DMS153 (cell line): ENCODE measurements at regions not wholly inside any gene's neighbourhood (a gene's known extent, or its start where the extent isn't known, plus 50 kb on each side); places are given as distances from the start of the nearest gene placed in this dataset.
"Not testable (repeated sequence)": the region's sequence is repeated elsewhere in the genome, so short reads cannot be mapped to it uniquely, and the experiment has no call there.

Experiments
- DNase-seq: peaks from one replicate; lab custom pipeline; 2025; lab: John Stamatoyannopoulos, UW

DNA sequence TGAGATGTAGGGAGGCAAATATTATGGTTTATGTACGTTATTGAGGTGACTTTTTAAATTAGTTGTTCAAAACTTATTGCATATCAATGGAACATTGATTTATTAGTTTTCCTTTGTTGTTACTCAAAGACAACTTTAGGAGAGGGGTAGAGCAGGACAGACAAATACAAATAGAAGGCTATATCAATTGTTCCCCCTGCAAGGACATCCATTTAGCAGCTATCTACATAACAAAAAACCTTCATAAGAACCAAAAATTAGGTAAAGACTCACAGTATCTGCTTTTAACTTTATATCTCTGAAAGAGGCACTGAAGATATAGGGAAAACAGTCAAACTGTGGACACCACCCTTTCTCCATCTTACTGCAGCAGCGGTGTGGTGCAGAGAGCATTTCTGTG, 958.8 kb downstream of the DIPK2A start:
- no peak for DNase-seq

DNA sequence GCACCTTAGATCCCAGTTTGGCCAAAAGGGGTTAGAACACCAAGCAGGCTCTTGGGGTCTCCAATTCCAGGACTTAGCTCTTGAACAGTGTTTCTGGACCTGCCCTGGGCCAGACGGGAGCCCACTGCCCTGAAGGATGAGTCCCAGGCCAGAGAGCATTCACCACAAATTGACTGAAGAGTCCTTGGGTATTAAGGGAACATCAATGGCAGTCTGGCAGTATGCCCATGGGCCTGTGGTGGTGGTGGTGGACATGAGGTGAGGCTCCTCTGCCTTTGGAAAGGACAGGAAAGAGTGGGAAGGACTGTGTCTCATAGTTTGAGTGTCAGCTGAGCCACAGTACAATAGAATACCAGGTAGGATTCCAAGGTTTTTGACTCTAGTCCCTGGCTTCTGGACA, 960.0 kb downstream of the DIPK2A start:
- no peak for DNase-seq

DNA sequence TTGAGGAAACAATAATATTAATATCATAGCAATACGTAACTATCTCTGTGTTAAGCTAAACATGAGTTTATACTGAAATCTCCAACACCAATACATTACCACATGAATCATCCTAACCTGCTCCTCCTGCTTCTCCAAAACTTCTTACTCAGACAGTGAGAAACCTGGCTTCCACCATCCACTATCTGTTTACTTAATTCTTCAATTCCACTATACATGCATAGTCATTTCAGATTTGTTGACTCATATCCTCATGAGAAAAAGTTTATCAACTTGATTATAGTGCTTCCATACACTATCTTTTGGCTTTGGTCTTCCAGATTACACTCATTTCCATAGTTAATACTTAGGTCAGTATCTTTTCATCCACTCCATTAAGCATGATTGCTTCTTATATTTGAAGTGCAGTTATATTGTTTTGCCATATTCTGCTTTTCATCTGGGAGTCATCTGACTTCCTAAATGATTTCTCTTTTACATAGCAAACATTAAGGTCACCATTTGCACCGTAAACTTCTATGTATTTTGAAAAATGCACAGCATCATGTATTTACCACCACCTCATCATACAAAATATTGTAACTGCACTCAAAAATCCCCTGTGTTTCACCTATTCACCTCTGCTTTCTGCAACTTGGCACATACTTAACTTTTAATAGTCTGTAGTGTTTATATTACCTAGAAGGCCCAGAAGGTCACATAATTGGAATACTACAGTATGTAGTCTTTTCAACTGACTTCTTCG, 970.6 kb downstream of the DIPK2A start:
- no peak for DNase-seq

DNA sequence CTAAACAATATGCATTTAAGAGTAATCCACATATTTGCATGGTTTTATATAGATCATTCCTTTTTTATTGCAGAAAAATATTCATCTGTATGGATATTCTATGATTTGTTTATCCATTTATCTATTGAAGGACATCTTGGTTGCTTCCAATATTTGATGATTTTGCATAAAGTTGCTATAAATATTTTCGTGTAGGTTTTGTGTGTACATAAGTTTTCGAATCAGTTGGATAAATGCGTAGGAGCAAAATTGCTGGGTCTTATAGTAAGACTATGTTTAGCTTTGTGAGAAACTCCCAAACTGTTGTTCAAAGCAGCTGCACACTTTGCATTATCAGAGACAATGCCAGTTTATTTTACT, 971.2 kb downstream of the DIPK2A start:
- DNase-seq: no peak

DNA sequence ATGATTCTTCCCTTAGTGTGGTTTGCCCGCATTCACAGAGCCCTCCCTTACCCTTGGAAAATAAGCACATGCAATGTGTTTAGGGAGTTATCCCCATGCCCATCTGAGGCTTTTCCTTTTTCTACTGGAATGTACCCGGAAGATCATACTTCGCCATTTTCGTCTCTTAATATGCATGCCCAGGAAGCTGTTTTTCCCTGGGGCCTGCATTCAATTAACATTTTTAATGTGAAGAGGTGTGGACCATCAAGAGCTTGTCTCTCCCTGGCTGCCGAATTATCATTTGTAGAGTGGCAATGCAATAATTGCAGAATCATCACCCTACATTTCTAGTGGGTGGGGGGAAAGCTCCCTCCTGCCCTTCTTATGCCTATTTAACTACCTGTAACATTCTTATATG, 976.3 kb downstream of the DIPK2A start:
- DNase-seq: no peak

DNA sequence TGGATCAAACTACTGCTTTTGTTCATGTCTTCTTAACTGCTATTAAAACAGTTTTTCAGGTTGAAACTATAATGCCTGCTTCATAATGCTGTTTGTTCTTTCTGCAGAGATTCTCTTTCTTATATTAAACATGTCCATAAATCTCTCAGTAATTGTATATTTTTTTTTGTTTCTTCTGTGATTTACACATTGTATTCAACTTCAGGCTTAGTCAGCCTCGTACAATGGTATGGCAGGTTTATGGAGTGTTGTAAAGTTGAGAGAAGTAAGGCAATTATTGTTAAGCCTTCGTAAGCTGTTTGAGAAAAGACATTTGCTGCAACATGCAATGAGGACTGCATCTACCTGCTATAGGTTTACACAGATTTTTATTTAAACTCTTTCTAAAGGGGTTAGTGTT, 977.1 kb downstream of the DIPK2A start:
- no peak for DNase-seq

DNA sequence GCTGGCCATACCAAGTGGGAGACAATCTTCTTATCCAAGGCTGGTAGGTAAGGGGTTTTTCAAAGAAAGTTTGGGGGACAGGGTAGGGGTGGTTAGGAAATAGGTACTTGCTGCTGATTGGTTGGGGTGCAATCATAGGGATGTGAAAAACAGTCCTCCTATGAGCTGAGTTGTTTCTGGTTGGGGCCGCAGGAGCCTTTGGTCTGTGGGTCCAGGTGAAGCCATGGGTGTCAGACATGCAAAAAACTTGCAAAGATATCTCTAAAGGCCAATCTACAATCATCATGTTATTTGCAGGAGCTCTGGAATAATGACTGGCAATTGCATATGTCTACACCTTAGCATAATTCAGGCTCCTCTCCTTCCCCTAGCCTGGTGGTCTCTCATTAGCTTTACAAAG, 982.3 kb downstream of the DIPK2A start:
- no peak for DNase-seq

DNA sequence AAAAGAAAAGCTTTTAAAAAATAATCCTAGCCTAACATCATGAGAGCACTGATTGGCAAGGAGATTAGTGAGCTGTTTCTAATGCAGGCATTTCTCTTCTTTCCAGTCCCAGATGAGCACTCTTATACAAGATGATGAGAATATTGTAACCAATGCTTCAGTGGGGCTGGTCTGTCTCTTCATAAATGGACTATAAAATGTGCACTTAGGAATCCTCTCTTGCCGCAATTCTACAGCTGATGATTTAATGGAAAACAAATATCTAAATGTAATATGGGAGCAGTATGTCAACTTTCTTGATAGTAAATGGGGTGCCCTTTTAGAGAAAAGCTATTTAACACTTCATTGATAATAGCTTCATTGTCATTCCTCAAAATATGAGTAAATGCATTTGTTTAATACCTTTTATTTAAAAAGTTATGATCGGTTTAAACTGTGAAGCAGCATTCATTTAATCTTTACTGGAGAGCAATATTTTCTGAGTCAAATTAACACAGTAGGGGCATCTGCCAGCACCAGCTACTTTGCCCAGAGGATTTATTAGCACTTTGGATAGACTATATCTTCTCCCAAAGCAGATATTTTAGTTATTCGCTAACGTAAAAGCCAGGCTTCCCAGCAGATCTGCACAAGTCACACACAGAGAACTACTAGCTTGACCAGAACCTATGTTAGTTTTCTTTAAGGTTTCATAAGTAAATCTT, 985.9 kb downstream of the DIPK2A start:
- DNase-seq: no peak

DNA sequence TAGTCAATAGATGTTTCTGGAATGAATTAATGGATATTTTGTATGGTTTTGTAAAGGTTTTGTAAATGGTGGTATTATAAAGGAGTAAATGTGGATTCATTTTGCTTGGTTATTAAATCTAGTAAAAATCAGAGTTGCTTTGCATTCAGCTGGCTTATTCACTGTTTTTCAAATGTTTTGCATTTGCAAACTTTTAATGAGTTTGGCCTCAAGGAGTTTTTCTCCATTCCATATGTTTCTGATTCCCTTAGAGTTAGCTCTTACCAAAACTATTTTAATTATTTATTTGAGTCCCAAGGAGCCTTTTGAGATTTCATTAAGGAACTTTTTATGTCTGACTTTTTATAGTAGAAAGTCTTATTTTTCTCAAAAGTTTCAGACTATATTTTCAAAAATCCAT, 992.2 kb downstream of the DIPK2A start:
- no peak for DNase-seq

DNA sequence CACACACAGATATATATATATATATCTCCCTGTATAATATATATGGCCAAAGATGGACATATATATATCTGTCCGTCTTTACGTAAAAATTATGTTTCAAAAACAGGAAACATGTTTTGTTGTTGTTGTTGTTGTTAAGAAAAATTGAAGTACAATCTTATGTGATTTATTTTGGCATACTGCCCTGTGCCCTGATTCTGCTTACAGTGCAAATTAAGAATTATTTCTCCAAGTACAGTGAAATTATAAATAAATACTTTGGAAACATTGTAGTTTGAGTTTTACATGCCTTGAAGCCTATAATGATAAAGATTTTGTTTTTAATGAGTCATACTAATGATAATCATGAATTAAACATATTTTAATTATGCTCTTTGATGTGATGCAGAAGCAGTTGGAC, 994.9 kb downstream of the DIPK2A start:
- DNase-seq: no peak

DNA sequence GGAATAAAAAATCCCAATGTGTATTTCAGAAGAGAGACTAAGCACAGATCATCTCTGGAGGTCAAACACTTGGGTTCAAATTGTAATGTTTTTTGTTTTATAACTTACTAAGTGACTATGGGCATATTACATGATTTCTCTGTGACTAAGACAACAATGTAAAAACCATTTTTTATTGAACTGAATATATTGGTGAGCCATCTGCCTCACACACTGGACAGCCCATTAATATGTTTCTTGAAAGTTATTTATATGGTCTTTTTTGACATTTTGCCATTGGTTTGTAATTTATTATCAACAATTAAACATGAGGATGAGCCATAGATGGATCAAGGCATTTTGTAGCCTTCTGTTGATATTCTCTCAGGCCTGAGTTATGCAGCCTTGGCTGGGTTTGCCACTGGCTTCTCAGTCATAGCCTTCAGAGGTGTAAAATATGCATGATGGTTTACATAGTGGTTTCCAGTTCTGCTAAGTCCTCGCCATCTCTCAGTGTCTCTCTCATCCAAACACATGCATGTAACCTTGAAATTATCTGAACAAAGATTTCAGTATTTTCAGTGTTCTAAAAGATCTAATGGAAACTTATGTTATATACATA, 997.2 kb downstream of the DIPK2A start:
- DNase-seq: no peak

DNA sequence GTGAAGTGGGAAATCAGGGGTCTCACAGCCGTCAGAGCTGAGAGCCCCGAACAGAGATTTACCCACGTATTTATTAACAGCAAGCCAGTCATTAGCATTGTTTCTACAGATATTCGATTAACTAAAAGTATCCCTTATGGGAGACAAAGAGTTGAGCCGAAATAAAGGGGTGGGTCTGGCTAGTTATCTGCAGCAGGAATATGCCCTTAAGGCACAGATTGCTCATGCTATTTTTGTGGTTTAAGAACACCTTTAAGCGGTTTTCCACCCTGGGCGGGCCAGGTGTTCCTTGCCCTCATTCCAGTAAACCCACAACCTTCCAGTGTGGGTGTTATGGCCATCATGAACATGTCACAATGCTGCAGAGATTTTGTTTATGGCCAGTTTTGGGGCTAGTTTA, 1012.9 kb downstream of the DIPK2A start:
- DNase-seq: not testable (repeated sequence)

DNA sequence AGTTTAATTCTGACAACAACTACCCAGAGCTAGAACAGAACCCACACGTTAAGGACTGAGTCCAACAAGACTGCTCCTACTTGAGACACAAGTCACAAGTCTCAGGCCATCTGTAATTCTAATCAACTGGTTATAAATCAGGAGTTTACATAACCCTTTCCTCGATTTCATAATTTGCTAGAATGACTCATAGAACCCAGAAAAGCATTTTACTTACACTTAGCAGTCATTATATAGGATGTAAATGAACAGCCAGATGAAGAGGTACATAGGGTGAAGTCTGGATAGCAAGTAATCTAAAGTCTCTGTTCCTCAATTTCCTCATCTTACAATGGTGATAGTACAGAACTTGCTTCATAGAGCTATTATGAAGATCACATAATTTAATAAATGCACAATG, 1018.2 kb downstream of the DIPK2A start:
- DNase-seq: no peak

DNA sequence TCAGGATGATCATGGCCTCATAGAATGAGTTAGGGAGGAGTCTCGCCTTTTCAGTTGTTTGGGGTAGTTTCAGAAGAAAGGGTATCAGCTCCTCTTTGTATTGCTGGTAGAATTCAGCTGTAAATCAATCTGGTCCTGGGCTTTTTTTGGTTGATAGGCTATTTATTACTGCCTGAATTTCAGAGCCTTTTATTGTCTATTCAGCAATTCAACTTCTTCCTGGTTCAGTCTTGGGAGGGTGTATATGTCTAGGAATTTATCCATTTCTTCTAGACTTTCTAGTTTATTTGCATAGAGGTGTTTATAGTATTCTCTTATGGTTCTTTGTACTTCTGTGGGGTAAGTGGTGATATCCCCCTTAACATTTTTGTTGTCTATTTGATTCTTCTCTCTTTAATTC, 1024.2 kb downstream of the DIPK2A start:
- no peak for DNase-seq

DNA sequence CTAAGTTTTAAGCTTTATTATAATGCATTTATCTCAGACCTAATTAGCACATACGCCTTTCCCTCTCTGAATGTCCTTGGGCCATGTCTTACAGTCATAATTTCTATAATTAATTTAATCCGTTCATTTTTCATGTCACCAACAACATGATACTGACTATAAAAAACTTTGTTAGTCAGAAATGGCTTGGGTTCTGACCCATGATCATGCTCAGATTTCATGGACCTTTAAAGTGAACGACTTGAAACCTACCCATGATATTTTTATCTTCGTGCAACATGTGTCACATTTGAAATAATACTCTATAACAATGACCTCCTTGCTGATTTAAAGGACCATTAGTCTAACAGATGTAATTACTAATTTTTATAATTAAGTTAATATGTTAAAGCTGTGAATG, 1033.8 kb downstream of the DIPK2A start:
- DNase-seq: no peak

DNA sequence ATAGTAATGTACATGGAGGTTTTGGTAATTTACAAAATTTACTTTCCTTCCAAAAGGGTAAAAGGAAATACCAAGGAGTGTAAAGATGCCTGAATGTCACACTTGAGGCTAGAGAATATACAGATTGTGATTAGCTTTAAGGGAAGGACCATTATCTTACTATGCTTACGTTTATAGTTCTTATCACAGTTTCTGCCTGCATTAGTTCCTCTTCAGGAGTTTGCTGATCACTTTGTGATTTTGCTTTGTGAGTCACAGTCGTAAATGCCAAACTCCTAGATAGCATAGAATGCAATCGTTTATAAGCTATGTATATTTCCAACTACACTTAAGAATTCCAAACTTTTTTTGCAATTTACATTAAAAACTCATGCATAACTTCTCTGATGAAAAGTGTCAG, 1034.6 kb downstream of the DIPK2A start:
- DNase-seq: no peak

DNA sequence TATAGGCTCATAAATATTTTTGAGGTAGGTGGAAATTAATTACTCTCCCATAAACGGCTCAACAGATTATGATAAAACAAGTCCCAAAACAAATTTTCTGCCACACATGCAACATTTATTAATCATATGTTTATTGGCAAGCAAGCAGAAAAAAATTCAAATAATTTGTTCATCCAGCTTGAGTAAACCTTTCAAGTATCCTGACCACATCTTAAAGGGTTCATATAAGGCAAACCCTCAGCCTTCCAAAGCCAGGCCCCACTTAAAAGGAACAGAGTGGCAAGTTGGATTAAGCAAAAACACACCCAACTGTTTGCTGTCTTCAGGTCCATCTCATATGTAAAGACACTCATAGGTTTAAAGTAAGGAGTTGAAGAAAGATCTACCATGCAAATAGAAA, 1042.3 kb downstream of the DIPK2A start:
- DNase-seq: no peak

DNA sequence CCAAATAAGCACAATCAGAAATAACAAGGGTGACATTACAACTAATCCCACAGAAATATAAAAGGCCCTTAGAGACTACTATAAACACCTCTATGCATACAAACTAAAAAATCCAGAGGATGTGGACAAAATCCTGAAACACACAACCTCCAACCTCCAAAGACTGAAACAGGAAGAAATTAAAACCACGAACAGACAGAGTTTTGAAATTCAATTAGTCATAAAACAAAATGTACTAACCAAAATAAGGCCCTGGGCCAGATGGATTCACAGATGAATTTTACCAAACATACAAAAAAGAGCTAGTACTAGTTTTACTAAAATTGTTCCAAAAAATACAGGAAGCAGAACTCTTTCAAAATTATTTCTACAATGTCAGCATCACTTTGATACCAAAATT, 1043.6 kb downstream of the DIPK2A start:
- no peak for DNase-seq

DNA sequence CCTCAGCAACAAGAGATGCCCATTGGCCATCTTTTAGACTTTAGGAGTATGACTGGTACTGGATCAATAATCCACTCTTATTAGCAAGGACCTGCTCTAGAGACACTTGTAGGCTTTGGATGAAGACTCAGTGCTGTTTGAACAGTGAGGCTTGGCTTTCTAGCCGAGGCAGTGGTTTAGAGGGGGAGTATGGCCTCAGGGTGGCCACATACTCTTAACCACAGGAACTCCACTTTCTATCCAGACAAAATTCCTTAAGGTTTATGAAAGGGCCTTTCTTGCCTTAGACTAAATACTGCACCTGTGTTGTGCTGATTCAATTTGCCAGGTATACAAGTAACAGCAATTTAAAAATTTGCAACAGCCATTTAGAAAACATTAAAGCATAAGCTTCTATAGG, 1046.3 kb downstream of the DIPK2A start:
- DNase-seq: no peak

DNA sequence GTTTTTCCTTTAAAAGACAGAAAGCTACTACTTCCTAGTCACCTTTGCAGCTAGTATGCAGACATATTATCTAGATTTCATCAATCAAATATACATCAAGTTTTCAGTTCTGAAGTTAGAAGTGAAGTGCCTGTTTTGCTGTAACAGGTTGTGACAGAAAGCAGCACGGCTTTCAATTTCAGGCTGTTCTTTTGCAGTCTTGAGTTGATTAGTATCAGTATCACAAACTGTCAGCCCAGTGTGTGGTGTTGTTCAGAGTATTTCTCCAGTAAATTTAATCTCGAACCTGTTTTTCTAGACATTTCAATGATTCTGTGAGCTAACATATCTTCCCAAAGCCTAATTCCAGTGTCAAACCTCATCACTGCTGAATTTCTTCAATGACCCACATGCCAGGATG, 1050.8 kb downstream of the DIPK2A start:
- no peak for DNase-seq

DNA sequence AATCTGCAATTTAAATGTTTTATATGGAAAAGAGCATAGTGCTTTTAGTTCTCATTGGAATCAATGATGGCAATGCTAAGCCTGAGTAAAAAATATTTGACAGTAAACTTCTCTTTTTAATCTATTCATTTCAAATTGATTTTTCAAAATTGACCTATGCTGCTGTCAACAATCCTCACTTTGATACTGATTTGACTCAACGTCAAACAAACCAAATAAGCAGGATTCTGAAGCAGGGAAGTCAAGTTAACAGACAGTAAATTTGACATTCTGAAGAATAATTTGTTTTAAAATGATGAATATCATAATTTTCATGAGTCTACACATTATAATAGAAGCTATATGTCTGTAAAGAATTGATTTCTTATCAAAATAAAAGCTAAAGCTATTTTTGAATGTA, 1053.1 kb downstream of the DIPK2A start:
- DNase-seq: no peak

DNA sequence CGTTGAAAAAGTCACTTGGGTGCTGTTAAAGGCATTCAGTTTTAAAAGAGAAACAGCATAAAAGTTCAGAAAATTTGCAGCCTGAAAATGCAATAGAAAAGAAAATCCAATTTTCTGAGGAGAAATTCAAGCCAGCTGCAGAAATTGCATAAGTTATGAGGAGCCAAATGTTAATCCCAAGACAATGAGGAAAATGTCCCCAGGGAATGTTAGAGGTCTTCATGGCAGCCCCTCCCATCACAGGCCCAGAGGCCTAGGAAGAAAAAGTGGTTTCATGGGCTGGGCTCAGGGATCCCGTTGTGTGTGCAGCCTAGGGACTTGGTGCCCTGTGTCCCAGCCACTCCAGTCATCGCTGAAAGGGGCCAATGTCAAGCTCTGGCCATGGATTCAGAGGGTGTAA, 1055.6 kb downstream of the DIPK2A start:
- not testable (repeated sequence) for DNase-seq

DNA sequence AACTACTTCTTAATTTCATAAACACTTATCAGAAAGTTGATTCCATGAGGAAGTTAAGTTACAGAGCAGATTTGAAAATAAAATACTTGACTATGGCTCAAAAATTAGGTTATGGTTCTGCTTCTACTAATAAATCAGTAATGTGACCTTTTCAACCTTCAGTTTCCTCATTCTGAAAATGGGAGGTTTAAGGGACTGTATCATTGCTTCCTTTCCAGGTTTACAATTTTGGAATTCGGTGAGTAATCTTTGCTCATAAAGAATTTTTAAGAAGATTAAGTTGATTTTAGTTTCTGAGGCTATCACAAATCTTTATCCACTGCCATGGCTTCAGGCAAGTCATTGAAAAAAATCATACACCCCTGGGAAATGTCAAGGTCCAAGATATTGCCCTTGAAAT, 1061.2 kb downstream of the DIPK2A start:
- no peak for DNase-seq

DNA sequence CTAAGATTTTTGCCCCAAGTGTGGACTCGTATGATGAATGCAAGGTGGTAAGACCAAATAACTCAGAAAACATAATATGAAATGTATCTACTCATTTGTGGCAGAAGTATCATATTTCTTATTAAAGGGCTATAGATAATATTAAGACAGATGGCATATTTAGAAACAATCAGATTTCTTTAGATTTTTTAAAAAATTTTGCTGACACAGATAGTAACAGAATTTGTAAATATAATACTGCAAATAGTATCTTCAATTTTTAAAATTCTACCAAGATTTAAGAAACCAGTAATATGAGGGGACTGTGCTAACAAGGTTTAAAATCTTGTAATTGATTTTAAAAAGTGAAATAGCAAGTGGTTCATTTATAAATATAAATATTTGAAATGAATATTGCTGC, 1064.1 kb downstream of the DIPK2A start:
- DNase-seq: no peak
